CD14-positive monocyte (primary cell): ENCODE measurements at regions not wholly inside any gene's neighbourhood (a gene's known extent, or its start where the extent isn't known, plus 50 kb on each side); places are given as distances from the start of the nearest gene placed in this dataset.

Source experiments
- DNase-seq, 3 donors: peaks; one replicate each; pipeline ENCODE4 v3.0.0-alpha.2; 2011 to 2022
- H2AFZ ChIP-seq: 2 replicates; pipeline ENCODE4 v1.6.0; 2012; ENCODE audit warnings: mild to moderate bottlenecking, low read depth, low read length, inconsistent platforms; ENCODE audit not compliant: insufficient read depth, poor library complexity, severe bottlenecking
- H3K27ac ChIP-seq, 2 donors: 1 replicate in 1 of 2; 2 replicates in 1 of 2; pipeline ENCODE4 v1.5.1; 2012 to 2013; ENCODE audit warnings: low read length in 2 of 2, control low read depth in 1 of 2, inconsistent platforms in 1 of 2, low read depth in 1 of 2, mild to moderate bottlenecking in 1 of 2
- H3K27me3 ChIP-seq, 2 donors: one replicate each; pipeline versions ENCODE4 v1.6.0 to v1.6.1; 2011 to 2013; ENCODE audit warnings: low read length in 2 of 2; ENCODE audit not compliant: control insufficient read depth in 2 of 2, insufficient read depth in 2 of 2
- H3K36me3 ChIP-seq, 2 donors: replicated peaks in 1 of 2; 1 replicate in 1 of 2; 2 replicates in 1 of 2; pipeline versions ENCODE4 v1.5.1 to v1.6.1; 2012 to 2013; ENCODE audit warnings: low read length in 2 of 2, control low read depth in 1 of 2, inconsistent platforms in 1 of 2, mild to moderate bottlenecking in 1 of 2; ENCODE audit not compliant: insufficient read depth in 2 of 2, control insufficient read depth in 1 of 2
- H3K4me1 ChIP-seq, 2 donors: 1 replicate in 1 of 2; 2 replicates in 1 of 2; pipeline versions ENCODE4 v1.5.1 to v1.6.1; 2012 to 2013; ENCODE audit warnings: low read length in 2 of 2, control low read depth in 1 of 2, inconsistent platforms in 1 of 2, mild to moderate bottlenecking in 1 of 2, moderate library complexity in 1 of 2; ENCODE audit not compliant: insufficient read depth in 2 of 2, control insufficient read depth in 1 of 2
- H3K4me2 ChIP-seq: replicated peaks from 2 replicates; pipeline ENCODE3; 2012; ENCODE audit warnings: low read length, moderate library complexity, mild to moderate bottlenecking; ENCODE audit not compliant: poor library complexity, severe bottlenecking; ENCODE audit errors: extremely low read depth
- H3K4me3 ChIP-seq, 3 experiments: fragments of 200-600 bp in 1 of 3; sonication (generic) in 1 of 3; replicated peaks in 1 of 3; 1 replicate in 2 of 3; 2 replicates in 1 of 3; pipeline ENCODE4 v1.5.1; 2011 to 2013; ENCODE audit warnings: low read length in 3 of 3, mild to moderate bottlenecking in 3 of 3, control low read depth in 2 of 3, low read depth in 2 of 3, inconsistent platforms in 1 of 3, moderate library complexity in 1 of 3
- H3K79me2 ChIP-seq: 2 replicates; pipeline ENCODE4 v1.6.0; 2012; ENCODE audit warnings: mild to moderate bottlenecking, control low read depth, inconsistent platforms, low read length, moderate library complexity; ENCODE audit not compliant: insufficient read depth
- H3K9ac ChIP-seq: 2 replicates; pipeline ENCODE4 v1.6.0; 2017; ENCODE audit warnings: low read length, mild to moderate bottlenecking; ENCODE audit not compliant: insufficient read depth, poor library complexity, severe bottlenecking
- H3K9me3 ChIP-seq, 2 donors: replicated peaks in 1 of 2; 1 replicate in 1 of 2; 2 replicates in 1 of 2; pipeline versions ENCODE4 v1.5.1 to v1.6.1; 2012 to 2013; ENCODE audit warnings: low read length in 2 of 2, control low read depth in 1 of 2; ENCODE audit not compliant: control insufficient read depth in 1 of 2, insufficient read depth in 1 of 2
- H4K20me1 ChIP-seq: 2 replicates; pipeline ENCODE4 v1.6.0; 2012; ENCODE audit warnings: mild to moderate bottlenecking, low read length, control low read depth, moderate library complexity; ENCODE audit not compliant: insufficient read depth
- H3K27ac Mint-ChIP-seq, 7 donors: one replicate each; pipeline ENCODE4 v1.8.0; 2020; ENCODE audit warnings: mild to moderate bottlenecking in 7 of 7, mixed read lengths in 7 of 7, moderate library complexity in 6 of 7, inconsistent platforms in 2 of 7
- H3K27me3 Mint-ChIP-seq, 3 donors: one replicate each; pipeline ENCODE4 v1.8.0; 2021 to 2022; ENCODE audit warnings: low read depth in 3 of 3, mild to moderate bottlenecking in 3 of 3, mixed read lengths in 3 of 3, moderate library complexity in 3 of 3, inconsistent platforms in 1 of 3
- H3K36me3 Mint-ChIP-seq, 2 donors: one replicate each; pipeline ENCODE4 v1.8.0; 2020; ENCODE audit warnings: mixed read lengths in 2 of 2, inconsistent platforms in 1 of 2, mild to moderate bottlenecking in 1 of 2
- H3K4me1 Mint-ChIP-seq: one replicate; pipeline ENCODE4 v1.8.0; 2020; ENCODE audit warnings: mild to moderate bottlenecking, mixed read lengths
- H3K4me3 Mint-ChIP-seq, 2 donors: one replicate each; pipeline ENCODE4 v1.8.0; 2020; ENCODE audit warnings: mild to moderate bottlenecking in 2 of 2, mixed read lengths in 2 of 2, moderate library complexity in 1 of 2
- H3K9me3 Mint-ChIP-seq, 7 donors: one replicate each; pipeline ENCODE4 v1.8.0; 2020 to 2022; ENCODE audit warnings: mixed read lengths in 7 of 7, mild to moderate bottlenecking in 6 of 7, moderate library complexity in 6 of 7, inconsistent platforms in 2 of 7
- WGBS: methylation state at CpG from one replicate; pipeline ENCODE4 v1.1.5; 2013; ENCODE audit warnings: missing lambda C conversion rate; ENCODE audit not compliant: insufficient coverage; 5-methylcytosine and 5-hydroxymethylcytosine counted together
- intact Hi-C, 2 donors: fragments of 100-400 bp; cut with micrococcal nuclease; formaldehyde crosslinking; loops; one replicate each; pipeline versions ENCODE4 v1.15.0 to v1.15.1; 2023
- TF ChIP-seq, protein P1 (sequence below): fragments of 200-600 bp; IDR thresholded peaks from one replicate; pipeline ENCODE4 v1.8.0; 2022; ENCODE audit warnings: antibody characterized with exemption, mild to moderate bottlenecking

- peaks cover 9% of the 10 kb centered on the region for H3K4me1 Mint-ChIP-seq
- TF ChIP-seq, protein P1, sequence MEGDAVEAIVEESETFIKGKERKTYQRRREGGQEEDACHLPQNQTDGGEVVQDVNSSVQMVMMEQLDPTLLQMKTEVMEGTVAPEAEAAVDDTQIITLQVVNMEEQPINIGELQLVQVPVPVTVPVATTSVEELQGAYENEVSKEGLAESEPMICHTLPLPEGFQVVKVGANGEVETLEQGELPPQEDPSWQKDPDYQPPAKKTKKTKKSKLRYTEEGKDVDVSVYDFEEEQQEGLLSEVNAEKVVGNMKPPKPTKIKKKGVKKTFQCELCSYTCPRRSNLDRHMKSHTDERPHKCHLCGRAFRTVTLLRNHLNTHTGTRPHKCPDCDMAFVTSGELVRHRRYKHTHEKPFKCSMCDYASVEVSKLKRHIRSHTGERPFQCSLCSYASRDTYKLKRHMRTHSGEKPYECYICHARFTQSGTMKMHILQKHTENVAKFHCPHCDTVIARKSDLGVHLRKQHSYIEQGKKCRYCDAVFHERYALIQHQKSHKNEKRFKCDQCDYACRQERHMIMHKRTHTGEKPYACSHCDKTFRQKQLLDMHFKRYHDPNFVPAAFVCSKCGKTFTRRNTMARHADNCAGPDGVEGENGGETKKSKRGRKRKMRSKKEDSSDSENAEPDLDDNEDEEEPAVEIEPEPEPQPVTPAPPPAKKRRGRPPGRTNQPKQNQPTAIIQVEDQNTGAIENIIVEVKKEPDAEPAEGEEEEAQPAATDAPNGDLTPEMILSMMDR: no peak
- H3K4me3 Mint-ChIP-seq: no peak overlapping the region
- Histone ChIP-seq H3K27ac (no peak overlapping the region), H3K79me2 (no peaks in the 10 kb centered on the region), H3K36me3 (no peaks in the 10 kb centered on the region), H4K20me1 (no peaks in the 10 kb centered on the region), H3K27me3 (no peaks in the 10 kb centered on the region), H2AFZ (no peak overlapping the region), H3K4me1 (peaks cover 0 to 11% of the 10 kb centered on the region in 2 donors), H3K9me3 (no peaks in the 10 kb centered on the region), H3K9ac (no peak overlapping the region), H3K4me3 (no peak overlapping the region), H3K4me2 (no peak overlapping the region)
- peaks cover 0 to 5% (median 0%) of the 10 kb centered on the region in 7 donors for H3K9me3 Mint-ChIP-seq
- intact Hi-C loops: no loop called here
- peak overlapping the region in 1 of 7 donors; percentile 6 for H3K27ac Mint-ChIP-seq
- no peaks in the 10 kb centered on the region for H3K36me3 Mint-ChIP-seq
- DNase-seq: peak; percentile 27 to 48 (median 46)
- H3K27me3 Mint-ChIP-seq: peaks cover 0 to 1% (median 0%) of the 10 kb centered on the region in 3 donors
- no CpG with 5 or more reads among the region's 5 CpGs for WGBS
Observed at GRCh38 chr1:185608177-185608576, 126.0 kb upstream of the HMCN1 start.

DNA sequence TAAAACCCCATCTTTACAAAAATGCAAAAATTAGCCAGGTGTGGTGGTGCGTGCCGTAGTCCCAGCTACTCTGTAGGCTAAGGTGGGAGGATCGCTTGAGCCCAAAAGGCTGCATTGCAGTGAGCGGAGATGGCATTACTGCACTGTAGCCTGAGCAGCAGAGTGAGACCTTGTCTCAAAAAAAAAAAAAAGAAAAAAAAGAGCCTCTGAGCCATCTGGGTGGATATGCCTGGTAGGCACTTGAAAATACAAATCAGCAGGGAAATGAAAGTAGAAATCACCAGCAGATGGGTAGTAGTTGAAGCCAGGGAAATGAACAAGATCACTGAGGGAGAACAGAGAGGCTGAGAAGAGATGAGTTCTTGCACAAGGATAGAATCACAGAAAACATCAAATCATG, 131.0 kb upstream of the HMCN1 start:
- TF ChIP-seq, protein P1: no peak
- Histone ChIP-seq H3K27ac (no peak overlapping the region), H3K9me3 (no peaks in the 10 kb centered on the region), H4K20me1 (no peaks in the 10 kb centered on the region), H3K4me3 (no peak overlapping the region), H3K27me3 (no peaks in the 10 kb centered on the region), H3K36me3 (no peaks in the 10 kb centered on the region), H3K4me2 (no peak overlapping the region), H2AFZ (no peak overlapping the region), H3K9ac (no peak overlapping the region), H3K79me2 (no peaks in the 10 kb centered on the region), H3K4me1 (peaks cover 7 to 17% of the 10 kb centered on the region in 2 donors)
- Mint-ChIP-seq H3K36me3 (no peaks in the 10 kb centered on the region), H3K27me3 (no peaks in the 10 kb centered on the region), H3K4me1 (peaks cover 9% of the 10 kb centered on the region), H3K9me3 (peaks cover 0 to 1% (median 0%) of the 10 kb centered on the region in 7 donors), H3K4me3 (no peak overlapping the region), H3K27ac (no peak overlapping the region)
- WGBS: 96% methylated on average over 3 of the region's 4 CpGs
- intact Hi-C loops: no loop called here
- DNase-seq: no peak
